ENCODE measurements at regions not wholly inside any gene's neighbourhood (a gene's known extent, or its start where the extent isn't known, plus 50 kb on each side); places are given as distances from the start of the nearest gene placed in this dataset.

- H2AFZ ChIP-seq (ENCODE audit: control insufficient read depth, low read length): no peak overlapping the region
- FAIRE-seq: no peak
- H3K9me3 ChIP-seq (ENCODE audit: control insufficient read depth, low read depth, low read length): no peaks in the 10 kb centered on the region
- no peak overlapping the region for H3K9ac ChIP-seq (ENCODE audit: control insufficient read depth, extremely low read depth, insufficient read depth, low read length)
- TF ChIP-seq CTCF (optimal IDR thresholded peaks at IDR 0.05 in 1 of 3, IDR thresholded peaks at IDR 0.05 in 1 of 3, conservative IDR thresholded peaks at IDR 0.05 in 1 of 3; ENCODE audit: extremely low read depth in 1 of 3, insufficient read depth in 2 of 3, low read length in 3 of 3): no peak
- TF ChIP-seq EZH2 (IDR thresholded peaks at IDR 0.05; ENCODE audit: low read length): no peak
- dilution Hi-C loops (cut with MboI; ENCODE audit: extremely low pct_ligation_motif_present, low sequenced_read_pairs): no loop called here
- H3K27me3 ChIP-seq (ENCODE audit: control insufficient read depth, extremely low read depth, insufficient read depth, low read length): no peaks in the 10 kb centered on the region
- no peaks in the 10 kb centered on the region for H3K79me2 ChIP-seq (ENCODE audit: control insufficient read depth, insufficient read depth, low read length)
- H3K9me1 ChIP-seq (ENCODE audit: control insufficient read depth, extremely low read depth, insufficient read depth, low read length): no peaks in the 10 kb centered on the region
- H3K27ac ChIP-seq (ENCODE audit: control insufficient read depth, insufficient read depth, low read length): no peak overlapping the region
- no peak for DNase-seq (ENCODE audit: low read depth, low spot score)
- no peaks in the 10 kb centered on the region for H3K4me1 ChIP-seq (ENCODE audit: control insufficient read depth, extremely low read depth, insufficient read depth, low read length)
- no peak overlapping the region for H3K4me3 ChIP-seq (ENCODE audit: control insufficient read depth in 2 of 3, extremely low read depth in 1 of 3, insufficient read depth in 2 of 3, low read depth in 1 of 3, low read length in 3 of 3)
- H3K36me3 ChIP-seq (ENCODE audit: control insufficient read depth in 2 of 2, extremely low read depth in 1 of 2, insufficient read depth in 2 of 2, low read length in 2 of 2): no peaks in the 10 kb centered on the region
- H3K4me2 ChIP-seq (ENCODE audit: control insufficient read depth, extremely low read depth, insufficient read depth, low read depth, low read length): no peak overlapping the region
- H4K20me1 ChIP-seq (ENCODE audit: control insufficient read depth, extremely low read depth, insufficient read depth, low read length): no peaks in the 10 kb centered on the region
Observed at GRCh38 chr3:26559227-26559626, 63.3 kb upstream of the LRRC3B start.

DNA sequence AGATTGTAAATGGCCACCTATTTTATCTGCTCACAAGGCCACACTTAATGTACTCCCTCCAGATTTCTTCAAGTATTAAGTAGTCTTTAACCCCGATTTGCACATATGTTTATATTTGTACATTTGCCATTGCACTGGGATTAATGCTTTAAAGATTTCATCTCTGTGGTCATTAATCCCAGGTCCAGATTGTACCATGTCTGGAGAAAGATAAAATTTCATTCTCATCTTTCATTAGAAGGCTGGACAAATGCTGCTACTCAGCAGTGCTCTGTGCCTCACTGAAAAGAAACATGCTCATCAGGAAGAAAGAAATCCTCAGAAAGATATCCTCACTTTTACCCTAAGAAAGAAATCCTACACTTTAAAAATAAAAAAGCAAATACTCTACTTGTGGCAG is 62.5 kb upstream of the LRRC3B start:
- Histone ChIP-seq H3K27me3 (ENCODE audit: control insufficient read depth, extremely low read depth, insufficient read depth, low read length) (no peaks in the 10 kb centered on the region), H3K9me1 (ENCODE audit: control insufficient read depth, extremely low read depth, insufficient read depth, low read length) (no peaks in the 10 kb centered on the region), H3K79me2 (ENCODE audit: control insufficient read depth, insufficient read depth, low read length) (no peaks in the 10 kb centered on the region), H3K36me3 (ENCODE audit: control insufficient read depth in 2 of 2, extremely low read depth in 1 of 2, insufficient read depth in 2 of 2, low read length in 2 of 2) (no peaks in the 10 kb centered on the region), H3K4me2 (ENCODE audit: control insufficient read depth, extremely low read depth, insufficient read depth, low read depth, low read length) (no peak overlapping the region), H3K4me3 (ENCODE audit: control insufficient read depth in 2 of 3, extremely low read depth in 1 of 3, insufficient read depth in 2 of 3, low read depth in 1 of 3, low read length in 3 of 3) (no peak overlapping the region), H3K9me3 (ENCODE audit: control insufficient read depth, low read depth, low read length) (no peaks in the 10 kb centered on the region), H4K20me1 (ENCODE audit: control insufficient read depth, extremely low read depth, insufficient read depth, low read length) (no peaks in the 10 kb centered on the region), H3K4me1 (ENCODE audit: control insufficient read depth, extremely low read depth, insufficient read depth, low read length) (no peaks in the 10 kb centered on the region), H3K9ac (ENCODE audit: control insufficient read depth, extremely low read depth, insufficient read depth, low read length) (no peak overlapping the region), H2AFZ (ENCODE audit: control insufficient read depth, low read length) (no peak overlapping the region), H3K27ac (ENCODE audit: control insufficient read depth, insufficient read depth, low read length) (no peak overlapping the region)
- FAIRE-seq: no peak
- TF ChIP-seq EZH2 (IDR thresholded peaks at IDR 0.05; ENCODE audit: low read length) (no peak), CTCF (optimal IDR thresholded peaks at IDR 0.05 in 1 of 3, IDR thresholded peaks at IDR 0.05 in 1 of 3, conservative IDR thresholded peaks at IDR 0.05 in 1 of 3; ENCODE audit: extremely low read depth in 1 of 3, insufficient read depth in 2 of 3, low read length in 3 of 3) (no peak)
- dilution Hi-C loops (cut with MboI; ENCODE audit: extremely low pct_ligation_motif_present, low sequenced_read_pairs): no loop called here
- no peak for DNase-seq (ENCODE audit: low read depth, low spot score)

Measured in keratinocyte (primary cell).